ENCODE measurements at regions not wholly inside any gene's neighbourhood (a gene's known extent, or its start where the extent isn't known, plus 50 kb on each side); places are given as distances from the start of the nearest gene placed in this dataset.

- DNase-seq (ENCODE audit: low read depth, low spot score), result no peak
- Histone ChIP-seq H3K4me3 (ENCODE audit: insufficient read length, low read depth) (no peak overlapping the region), H3K27me3 (ENCODE audit: insufficient read depth, insufficient read length) (no peaks in the 10 kb centered on the region), H3K9ac (ENCODE audit: insufficient read length, low read depth) (no peak overlapping the region), H3K9me3 (ENCODE audit: insufficient read depth, low read length) (peaks cover 9% of the 10 kb centered on the region; the same call in 1 of the 2 replicates), H3K36me3 (ENCODE audit: insufficient read depth, insufficient read length, low read length) (no peaks in the 10 kb centered on the region), H3K4me1 (ENCODE audit: insufficient read depth, insufficient read length) (no peaks in the 10 kb centered on the region)
- no peak for TF ChIP-seq ZNF274 (IDR thresholded peaks at IDR 0.05; ENCODE audit: low read depth, low read length)
- no peak for TF ChIP-seq YY1 (IDR thresholded peaks at IDR 0.05; ENCODE audit: insufficient read depth, insufficient read length)
- TF ChIP-seq SUZ12 (IDR thresholded peaks at IDR 0.05; ENCODE audit: extremely low read depth, insufficient read depth, insufficient read length), result no peak
Observed at GRCh38 chr21:20760221-20760620, 238.0 kb upstream of the NCAM2 start.

- TF ChIP-seq YY1 (IDR thresholded peaks at IDR 0.05; ENCODE audit: insufficient read depth, insufficient read length), result no peak
- TF ChIP-seq SUZ12 (IDR thresholded peaks at IDR 0.05; ENCODE audit: extremely low read depth, insufficient read depth, insufficient read length), result no peak
- TF ChIP-seq ZNF274 (IDR thresholded peaks at IDR 0.05; ENCODE audit: low read depth, low read length), result no peak
- DNase-seq (ENCODE audit: low read depth, low spot score), result no peak
Observed at GRCh38 chr21:20774737-20775136, 223.5 kb upstream of the NCAM2 start.

GRCh38 chr21:20779321-20779720, 218.9 kb upstream of the NCAM2 start:
- TF ChIP-seq YY1 (IDR thresholded peaks at IDR 0.05; ENCODE audit: insufficient read depth, insufficient read length) (no peak), SUZ12 (IDR thresholded peaks at IDR 0.05; ENCODE audit: extremely low read depth, insufficient read depth, insufficient read length) (no peak), ZNF274 (IDR thresholded peaks at IDR 0.05; ENCODE audit: low read depth, low read length) (no peak)
- no peak for DNase-seq (ENCODE audit: low read depth, low spot score)
- Histone ChIP-seq H3K27me3 (ENCODE audit: insufficient read depth, insufficient read length) (no peaks in the 10 kb centered on the region), H3K36me3 (ENCODE audit: insufficient read depth, insufficient read length, low read length) (no peaks in the 10 kb centered on the region), H3K9me3 (ENCODE audit: insufficient read depth, low read length) (peaks cover 40% of the 10 kb centered on the region), H3K9ac (ENCODE audit: insufficient read length, low read depth) (no peak overlapping the region), H3K4me1 (ENCODE audit: insufficient read depth, insufficient read length) (no peaks in the 10 kb centered on the region), H3K4me3 (ENCODE audit: insufficient read length, low read depth) (no peak overlapping the region)

More at GRCh38 chr21:20774737-20775136, 223.5 kb upstream of the NCAM2 start:
- no peak overlapping the region for H3K4me3 ChIP-seq (ENCODE audit: insufficient read length, low read depth)
- H3K27me3 ChIP-seq (ENCODE audit: insufficient read depth, insufficient read length), result no peaks in the 10 kb centered on the region
- peaks cover 26% of the 10 kb centered on the region for H3K9me3 ChIP-seq (ENCODE audit: insufficient read depth, low read length)
- no peaks in the 10 kb centered on the region for H3K36me3 ChIP-seq (ENCODE audit: insufficient read depth, insufficient read length, low read length)
- H3K9ac ChIP-seq (ENCODE audit: insufficient read length, low read depth), result no peak overlapping the region
- H3K4me1 ChIP-seq (ENCODE audit: insufficient read depth, insufficient read length), result no peaks in the 10 kb centered on the region

- no peak for TF ChIP-seq ZNF274 (IDR thresholded peaks at IDR 0.05; ENCODE audit: low read depth, low read length)
- TF ChIP-seq YY1 (IDR thresholded peaks at IDR 0.05; ENCODE audit: insufficient read depth, insufficient read length), result no peak
- TF ChIP-seq SUZ12 (IDR thresholded peaks at IDR 0.05; ENCODE audit: extremely low read depth, insufficient read depth, insufficient read length), result no peak
- no peaks in the 10 kb centered on the region for H3K27me3 ChIP-seq (ENCODE audit: insufficient read depth, insufficient read length)
- H3K36me3 ChIP-seq (ENCODE audit: insufficient read depth, insufficient read length, low read length), result no peaks in the 10 kb centered on the region
- no peaks in the 10 kb centered on the region for H3K4me1 ChIP-seq (ENCODE audit: insufficient read depth, insufficient read length)
- DNase-seq (ENCODE audit: low read depth, low spot score), result no peak
- no peak overlapping the region for H3K9ac ChIP-seq (ENCODE audit: insufficient read length, low read depth)
- H3K4me3 ChIP-seq (ENCODE audit: insufficient read length, low read depth), result no peak overlapping the region
- peaks cover 25% of the 10 kb centered on the region for H3K9me3 ChIP-seq (ENCODE audit: insufficient read depth, low read length)
Observed at GRCh38 chr21:20783611-20784010, 214.6 kb upstream of the NCAM2 start.

- Histone ChIP-seq H3K27me3 (ENCODE audit: insufficient read depth, insufficient read length) (no peaks in the 10 kb centered on the region), H3K9me3 (ENCODE audit: insufficient read depth, low read length) (peaks cover 26% of the 10 kb centered on the region), H3K4me3 (ENCODE audit: insufficient read length, low read depth) (no peak overlapping the region), H3K36me3 (ENCODE audit: insufficient read depth, insufficient read length, low read length) (no peaks in the 10 kb centered on the region), H3K9ac (ENCODE audit: insufficient read length, low read depth) (no peak overlapping the region), H3K4me1 (ENCODE audit: insufficient read depth, insufficient read length) (no peaks in the 10 kb centered on the region)
- peak; percentile 87 for DNase-seq (ENCODE audit: low read depth, low spot score)
- TF ChIP-seq SUZ12 (IDR thresholded peaks at IDR 0.05; ENCODE audit: extremely low read depth, insufficient read depth, insufficient read length), result no peak
Observed at GRCh38 chr21:20789729-20790500, 208.3 kb upstream of the NCAM2 start.

GRCh38 chr21:20800106-20800505, 198.1 kb upstream of the NCAM2 start:
- no peaks in the 10 kb centered on the region for H3K36me3 ChIP-seq (ENCODE audit: insufficient read depth, insufficient read length, low read length)
- H3K27me3 ChIP-seq (ENCODE audit: insufficient read depth, insufficient read length), result no peaks in the 10 kb centered on the region
- H3K4me1 ChIP-seq (ENCODE audit: insufficient read depth, insufficient read length), result no peaks in the 10 kb centered on the region
- no peaks in the 10 kb centered on the region for H3K9me3 ChIP-seq (ENCODE audit: insufficient read depth, low read length)
- TF ChIP-seq YY1 (IDR thresholded peaks at IDR 0.05; ENCODE audit: insufficient read depth, insufficient read length), result no peak
- TF ChIP-seq SUZ12 (IDR thresholded peaks at IDR 0.05; ENCODE audit: extremely low read depth, insufficient read depth, insufficient read length), result no peak
- TF ChIP-seq ZNF274 (IDR thresholded peaks at IDR 0.05; ENCODE audit: low read depth, low read length), result no peak
- no peak overlapping the region for H3K9ac ChIP-seq (ENCODE audit: insufficient read length, low read depth)
- no peak for DNase-seq (ENCODE audit: low read depth, low spot score)
- no peak overlapping the region for H3K4me3 ChIP-seq (ENCODE audit: insufficient read length, low read depth)

- H3K27me3 ChIP-seq (ENCODE audit: insufficient read depth, insufficient read length), result no peaks in the 10 kb centered on the region
- H3K9ac ChIP-seq (ENCODE audit: insufficient read length, low read depth), result no peak overlapping the region
Observed at GRCh38 chr21:20802201-20802600, 196.0 kb upstream of the NCAM2 start.

More at GRCh38 chr21:20802201-20802600, 196.0 kb upstream of the NCAM2 start:
- H3K4me3 ChIP-seq (ENCODE audit: insufficient read length, low read depth), result no peak overlapping the region
- TF ChIP-seq YY1 (IDR thresholded peaks at IDR 0.05; ENCODE audit: insufficient read depth, insufficient read length) (no peak), ZNF274 (IDR thresholded peaks at IDR 0.05; ENCODE audit: low read depth, low read length) (no peak), SUZ12 (IDR thresholded peaks at IDR 0.05; ENCODE audit: extremely low read depth, insufficient read depth, insufficient read length) (no peak)
- no peak for DNase-seq (ENCODE audit: low read depth, low spot score)
- no peaks in the 10 kb centered on the region for H3K36me3 ChIP-seq (ENCODE audit: insufficient read depth, insufficient read length, low read length)
- H3K4me1 ChIP-seq (ENCODE audit: insufficient read depth, insufficient read length), result no peaks in the 10 kb centered on the region
- H3K9me3 ChIP-seq (ENCODE audit: insufficient read depth, low read length), result no peaks in the 10 kb centered on the region

All from NT2/D1 (cell line).